NCI-H510A (cell line): ENCODE measurements at regions not wholly inside any gene's neighbourhood (a gene's known extent, or its start where the extent isn't known, plus 50 kb on each side); places are given as distances from the start of the nearest gene placed in this dataset.
A peak's percentile ranks its signal among the peaks of the same experiment; 100 is the strongest.

Source experiments
- DNase-seq: peaks from one replicate; lab custom pipeline; 2025; lab: John Stamatoyannopoulos, UW

- no peak for DNase-seq
These were observed 131.7 kb downstream of the KATNIP start for GRCh38 chr16:27681681-27682080.

- DNase-seq: no peak
These were observed 134.1 kb downstream of the KATNIP start for GRCh38 chr16:27684047-27684446.

GRCh38 chr16:27685807-27686206 is 135.9 kb downstream of the KATNIP start:
- DNase-seq: no peak

GRCh38 chr16:27686926-27687325 is 137.0 kb downstream of the KATNIP start:
- DNase-seq: no peak

- no peak for DNase-seq
These were observed 137.7 kb downstream of the KATNIP start for GRCh38 chr16:27687605-27688004.

- no peak for DNase-seq
These were observed 139.8 kb downstream of the KATNIP start for GRCh38 chr16:27689711-27690110.

GRCh38 chr16:27690608-27691007 is 140.7 kb downstream of the KATNIP start:
- DNase-seq: no peak

GRCh38 chr16:27691721-27692120 is 141.8 kb downstream of the KATNIP start:
- DNase-seq: no peak

- DNase-seq: no peak
These were observed 142.6 kb downstream of the KATNIP start for GRCh38 chr16:27692576-27692975.

- no peak for DNase-seq
These were observed 145.2 kb downstream of the KATNIP start for GRCh38 chr16:27695161-27695560.

GRCh38 chr16:27698266-27698665 is 148.3 kb downstream of the KATNIP start:
- DNase-seq: no peak

GRCh38 chr16:27698746-27699145 is 148.8 kb downstream of the KATNIP start:
- DNase-seq: no peak

GRCh38 chr16:27699540-27699939 is 149.6 kb downstream of the KATNIP start:
- no peak for DNase-seq

- peak; percentile 10 for DNase-seq
These were observed 150.5 kb downstream of the KATNIP start for GRCh38 chr16:27700304-27700995.

GRCh38 chr16:27701381-27701780 is 151.4 kb downstream of the KATNIP start:
- no peak for DNase-seq

- DNase-seq: no peak
These were observed 153.2 kb downstream of the KATNIP start for GRCh38 chr16:27703121-27703520.

GRCh38 chr16:27703545-27703944 is 153.6 kb downstream of the KATNIP start:
- DNase-seq: no peak

GRCh38 chr16:27704252-27704651 is 154.3 kb downstream of the KATNIP start:
- peak; percentile 23 for DNase-seq

GRCh38 chr16:27706156-27706865 is 156.4 kb downstream of the KATNIP start:
- no peak for DNase-seq

- DNase-seq: no peak
These were observed 157.1 kb downstream of the KATNIP start for GRCh38 chr16:27706866-27707685.

GRCh38 chr16:27708651-27709050 is 158.7 kb downstream of the KATNIP start:
- DNase-seq: no peak

- no peak for DNase-seq
These were observed 162.3 kb downstream of the KATNIP start for GRCh38 chr16:27712251-27712711.

- no peak for DNase-seq
These were observed 167.8 kb downstream of the KATNIP start for GRCh38 chr16:27717726-27718125.
